ENCODE measurements at regions not wholly inside any gene's neighbourhood (a gene's known extent, or its start where the extent isn't known, plus 50 kb on each side); places are given as distances from the start of the nearest gene placed in this dataset.

DNA sequence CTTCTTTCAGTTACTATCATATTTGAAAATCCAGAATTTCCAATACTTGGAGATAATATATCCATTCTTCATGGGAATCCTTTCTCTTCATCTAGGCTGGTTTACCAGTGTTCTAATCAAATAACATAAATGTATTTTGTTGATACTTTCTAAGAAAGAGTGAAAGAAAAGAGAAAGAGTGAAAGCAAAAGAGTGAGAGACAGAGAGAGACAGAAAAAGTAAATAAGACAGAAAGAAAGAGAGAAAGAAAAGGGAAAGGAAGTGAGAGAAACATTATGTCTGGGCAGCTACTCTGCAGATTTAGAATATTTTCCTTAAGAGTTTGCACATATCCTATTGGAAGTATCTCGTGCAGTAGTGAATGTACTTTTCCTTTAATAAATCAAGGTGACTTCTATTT, 781.0 kb upstream of the GJE1 start:
- TF ChIP-seq, protein P1, sequence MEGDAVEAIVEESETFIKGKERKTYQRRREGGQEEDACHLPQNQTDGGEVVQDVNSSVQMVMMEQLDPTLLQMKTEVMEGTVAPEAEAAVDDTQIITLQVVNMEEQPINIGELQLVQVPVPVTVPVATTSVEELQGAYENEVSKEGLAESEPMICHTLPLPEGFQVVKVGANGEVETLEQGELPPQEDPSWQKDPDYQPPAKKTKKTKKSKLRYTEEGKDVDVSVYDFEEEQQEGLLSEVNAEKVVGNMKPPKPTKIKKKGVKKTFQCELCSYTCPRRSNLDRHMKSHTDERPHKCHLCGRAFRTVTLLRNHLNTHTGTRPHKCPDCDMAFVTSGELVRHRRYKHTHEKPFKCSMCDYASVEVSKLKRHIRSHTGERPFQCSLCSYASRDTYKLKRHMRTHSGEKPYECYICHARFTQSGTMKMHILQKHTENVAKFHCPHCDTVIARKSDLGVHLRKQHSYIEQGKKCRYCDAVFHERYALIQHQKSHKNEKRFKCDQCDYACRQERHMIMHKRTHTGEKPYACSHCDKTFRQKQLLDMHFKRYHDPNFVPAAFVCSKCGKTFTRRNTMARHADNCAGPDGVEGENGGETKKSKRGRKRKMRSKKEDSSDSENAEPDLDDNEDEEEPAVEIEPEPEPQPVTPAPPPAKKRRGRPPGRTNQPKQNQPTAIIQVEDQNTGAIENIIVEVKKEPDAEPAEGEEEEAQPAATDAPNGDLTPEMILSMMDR (IDR thresholded peaks at IDR 0.05; ENCODE audit: insufficient read depth, low read depth, low read length, missing control alignments): no peak
- H3K4me3 ChIP-seq (ENCODE audit: low read length): no peak overlapping the region
- DNase-seq (ENCODE audit: low read depth): no peak

DNA sequence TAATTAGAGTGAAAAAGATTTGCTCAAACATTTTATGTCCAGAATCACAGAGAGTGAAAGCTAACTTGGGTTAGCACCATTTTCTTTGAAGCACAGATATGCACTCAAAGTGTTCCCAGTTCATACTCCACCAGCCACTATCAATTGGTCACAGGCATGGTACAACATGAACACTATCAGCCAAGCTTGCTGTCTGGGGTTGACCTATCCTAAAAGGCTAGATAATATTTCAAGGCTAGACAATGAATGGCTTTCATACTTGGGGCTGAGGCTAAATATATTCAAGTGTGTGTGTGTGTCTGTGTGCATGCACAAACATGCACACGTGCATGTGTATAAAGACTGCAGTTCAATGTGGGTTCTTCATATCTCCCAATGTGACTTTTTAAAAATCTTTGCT, 783.0 kb upstream of the GJE1 start:
- no peak overlapping the region for H3K4me3 ChIP-seq (ENCODE audit: low read length)
- TF ChIP-seq, protein P1 (IDR thresholded peaks at IDR 0.05; ENCODE audit: insufficient read depth, low read depth, low read length, missing control alignments): no peak
- DNase-seq (ENCODE audit: low read depth): no peak

DNA sequence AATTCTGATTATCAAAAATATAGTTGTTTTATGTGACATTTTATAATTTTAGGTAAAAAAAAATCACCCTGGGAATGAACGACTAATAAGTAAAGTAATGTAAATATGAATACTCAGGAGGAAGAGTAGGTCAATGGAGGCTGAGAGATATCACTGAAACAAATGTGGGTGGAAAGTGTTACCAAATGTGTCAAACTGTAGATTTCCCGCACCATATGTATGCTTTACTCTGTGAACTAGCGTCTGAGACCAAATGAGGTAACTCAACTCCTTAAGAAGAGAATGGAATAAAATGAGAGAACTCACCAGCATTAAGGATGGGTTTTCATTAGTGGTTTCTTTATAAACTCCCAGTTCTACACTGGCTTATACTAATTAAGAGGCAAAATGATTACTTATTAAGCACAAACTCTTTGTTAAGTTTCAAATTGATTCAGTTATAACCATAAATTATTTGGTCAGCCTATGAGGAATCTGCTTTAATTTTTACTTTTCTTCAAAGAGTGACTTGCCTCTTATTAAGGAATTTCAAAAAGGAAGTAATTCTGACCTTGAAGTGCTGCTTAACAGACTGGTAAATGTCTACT, 784.7 kb upstream of the GJE1 start:
- no peak for DNase-seq (ENCODE audit: low read depth)
- no peak overlapping the region for H3K4me3 ChIP-seq (ENCODE audit: low read length)
- TF ChIP-seq, protein P1 (IDR thresholded peaks at IDR 0.05; ENCODE audit: insufficient read depth, low read depth, low read length, missing control alignments): no peak

DNA sequence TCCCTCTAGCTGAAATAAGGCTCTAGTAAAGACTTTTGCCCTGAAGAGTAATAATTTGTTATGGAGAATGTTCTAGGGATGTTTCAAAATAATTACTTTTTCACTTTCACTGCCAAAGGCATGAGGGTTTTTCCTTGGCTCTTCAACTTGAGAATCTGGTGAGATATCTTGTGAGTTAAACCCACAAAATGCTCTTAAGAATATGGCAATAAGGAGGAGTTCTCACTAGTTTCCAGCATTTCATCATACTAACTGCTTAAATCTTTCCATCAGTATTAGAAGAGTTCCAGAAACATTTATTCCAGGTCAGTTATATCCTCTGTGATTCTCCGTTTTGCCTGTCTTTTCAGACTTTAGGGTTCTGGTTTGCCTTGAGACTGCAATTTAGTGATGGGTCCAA, 785.6 kb upstream of the GJE1 start:
- no peak overlapping the region for H3K4me3 ChIP-seq (ENCODE audit: low read length)
- TF ChIP-seq, protein P1 (IDR thresholded peaks at IDR 0.05; ENCODE audit: insufficient read depth, low read depth, low read length, missing control alignments): no peak
- no peak for DNase-seq (ENCODE audit: low read depth)

DNA sequence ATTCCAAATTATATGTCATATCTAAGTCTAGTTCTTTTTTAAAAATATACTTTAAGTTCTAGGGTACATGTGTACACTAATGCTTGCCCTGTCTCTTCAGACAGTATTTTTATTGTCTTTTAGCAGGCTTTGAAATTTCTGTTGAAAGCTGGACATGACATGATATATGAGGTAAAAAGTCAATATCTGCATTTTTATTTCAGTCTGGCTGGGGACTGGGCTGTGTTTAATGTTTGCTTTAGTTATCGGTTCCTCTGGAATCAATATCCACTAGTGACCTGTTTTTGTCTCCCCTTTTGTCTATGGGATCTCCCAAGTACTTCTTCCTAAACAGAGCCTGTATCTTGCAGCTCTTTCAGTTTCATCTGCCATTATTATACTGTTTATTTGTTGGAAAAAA, 786.2 kb upstream of the GJE1 start:
- DNase-seq (ENCODE audit: low read depth): no peak
- no peak overlapping the region for H3K4me3 ChIP-seq (ENCODE audit: low read length)
- TF ChIP-seq, protein P1 (IDR thresholded peaks at IDR 0.05; ENCODE audit: insufficient read depth, low read depth, low read length, missing control alignments): no peak

DNA sequence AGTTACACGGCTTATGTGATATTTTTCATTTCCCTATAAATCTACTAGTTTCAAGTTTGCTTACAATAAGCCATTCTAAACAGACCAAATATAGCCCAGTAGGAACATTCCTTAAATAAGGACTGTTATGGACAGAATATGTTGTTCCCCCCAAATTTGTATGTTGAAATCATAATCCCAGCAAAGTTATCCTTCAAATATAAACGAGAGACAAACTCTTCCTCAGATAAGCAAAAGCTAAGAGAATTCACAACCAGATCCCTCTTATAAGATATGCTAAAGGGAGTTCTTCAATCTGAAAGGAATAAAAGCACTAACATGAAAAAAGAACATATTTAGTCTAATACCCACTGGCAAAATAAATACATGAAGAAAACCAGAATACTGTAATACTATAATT, 795.5 kb upstream of the GJE1 start:
- DNase-seq (ENCODE audit: low read depth): no peak
- TF ChIP-seq, protein P1 (IDR thresholded peaks at IDR 0.05; ENCODE audit: insufficient read depth, low read depth, low read length, missing control alignments): no peak
- H3K4me3 ChIP-seq (ENCODE audit: low read length): no peak overlapping the region

Data from epithelial cell of esophagus (primary cell).